Stimulated activated naive CD8-positive, alpha-beta T cell treated with anti-CD3 and anti-CD28 coated beads, Interleukin-15, Interleukin-2, amounts not matched to agents 100 U/mL and 50 U/mL, for 24 hours (primary cell): ENCODE measurements at regions not wholly inside any gene's neighbourhood (a gene's known extent, or its start where the extent isn't known, plus 50 kb on each side); places are given as distances from the start of the nearest gene placed in this dataset.

Source experiments
- ATAC-seq: fragments of 150-1000 bp; cut with Tn5 transposase; one replicate; pipeline ENCODE4 v1.10.0; 2021
- DNase-seq: peaks from one replicate; pipeline ENCODE4 v3.0.0; 2021

DNA sequence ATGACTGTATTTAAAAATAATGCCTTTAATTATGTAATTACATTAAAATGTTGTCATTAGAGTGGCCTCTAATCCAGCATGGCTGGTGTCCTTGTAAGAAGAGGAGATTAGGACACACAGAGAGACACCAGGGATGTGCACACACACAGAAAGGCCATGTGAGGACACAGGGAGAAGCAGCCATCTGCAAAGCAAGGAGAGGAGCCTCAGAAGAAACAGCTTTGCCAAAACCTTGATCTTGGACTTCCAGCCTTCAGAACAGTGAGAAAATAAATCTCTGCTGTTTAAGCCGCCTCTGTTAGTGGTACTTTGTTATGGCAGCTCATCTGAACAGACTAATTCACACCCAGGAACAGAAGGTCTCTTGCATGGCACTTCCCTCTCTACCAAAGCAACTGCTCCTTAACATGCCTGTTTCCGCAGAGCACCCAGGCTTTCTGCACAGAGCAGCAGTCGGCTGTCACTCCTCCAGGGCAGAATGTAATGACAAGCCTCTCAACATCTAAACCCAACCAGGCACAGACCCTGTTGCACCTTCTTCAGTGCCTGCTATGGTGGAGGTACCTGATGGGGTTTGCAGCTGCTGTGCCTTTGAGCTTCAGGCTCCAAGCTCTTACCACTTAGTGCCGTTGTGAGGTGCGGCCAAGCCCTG is 377.7 kb downstream of the TDRD15 start:
- ATAC-seq = no peak
- no peak for DNase-seq

DNA sequence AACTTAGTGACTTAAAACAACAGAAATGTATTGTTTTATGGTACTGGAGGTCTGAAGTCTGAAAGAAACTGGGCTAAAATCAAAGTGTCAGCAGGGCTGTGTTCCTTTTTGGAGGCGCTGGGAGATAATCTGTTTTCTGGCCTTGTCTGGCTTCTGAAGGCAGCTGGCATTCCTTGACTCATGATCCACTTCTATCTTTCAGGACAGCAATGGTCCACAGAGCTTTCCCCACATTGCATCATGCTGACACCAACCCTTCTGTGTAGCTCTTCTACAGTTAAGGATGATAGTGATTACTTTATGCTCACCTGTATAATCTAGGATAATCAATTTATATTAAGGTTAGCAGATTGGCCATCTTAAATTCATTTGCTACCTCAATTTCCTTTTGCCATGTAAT is 392.1 kb downstream of the TDRD15 start:
- ATAC-seq (no peak), DNase-seq (no peak)

DNA sequence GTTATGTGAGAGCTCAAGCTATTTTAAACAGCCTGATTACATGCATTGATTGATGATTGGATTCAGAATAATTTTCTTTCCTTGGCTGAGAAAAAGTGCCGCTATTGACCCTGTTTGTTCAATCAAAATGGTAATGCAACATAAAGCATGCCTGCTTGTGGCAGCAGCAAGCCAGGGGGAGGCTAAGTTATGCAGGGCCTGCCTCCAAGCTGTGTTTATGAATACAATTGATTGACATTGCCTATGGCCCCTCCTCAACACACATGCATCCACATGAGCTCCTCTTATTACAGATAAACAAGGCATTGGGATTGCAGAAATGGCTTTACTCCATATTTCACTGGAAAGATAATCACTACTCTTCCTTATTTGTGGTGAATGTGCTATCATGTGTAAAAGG is 395.6 kb downstream of the TDRD15 start:
- DNase-seq = no peak
- ATAC-seq = no peak

GRCh38 chr2:21519821-21520220 is 396.1 kb downstream of the TDRD15 start:
- ATAC-seq = no peak

GRCh38 chr2:21535826-21536225 is 412.1 kb downstream of the TDRD15 start:
- DNase-seq (no peak), ATAC-seq (no peak)

More at GRCh38 chr2:21519821-21520220, 396.1 kb downstream of the TDRD15 start:
- DNase-seq = no peak

DNA sequence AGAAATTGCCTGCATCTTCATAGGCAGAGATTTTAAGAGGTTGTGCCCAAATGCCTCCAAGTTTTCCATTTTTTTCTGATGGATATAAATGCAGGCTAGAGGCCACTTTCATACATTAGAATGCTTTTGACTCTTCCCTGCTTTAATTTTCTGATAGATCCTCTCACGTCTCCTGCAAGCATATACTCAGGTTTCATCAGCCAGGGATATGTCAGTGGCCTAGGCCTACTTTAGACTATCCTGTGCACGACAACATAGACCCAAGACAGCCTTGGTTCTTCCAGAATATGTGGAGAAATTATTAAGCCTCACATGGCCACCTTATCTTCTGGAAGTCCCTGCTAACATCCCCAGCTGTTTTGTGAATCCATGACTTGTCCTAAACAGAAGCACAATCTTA is 415.9 kb downstream of the TDRD15 start:
- ATAC-seq (no peak), DNase-seq (no peak)

DNA sequence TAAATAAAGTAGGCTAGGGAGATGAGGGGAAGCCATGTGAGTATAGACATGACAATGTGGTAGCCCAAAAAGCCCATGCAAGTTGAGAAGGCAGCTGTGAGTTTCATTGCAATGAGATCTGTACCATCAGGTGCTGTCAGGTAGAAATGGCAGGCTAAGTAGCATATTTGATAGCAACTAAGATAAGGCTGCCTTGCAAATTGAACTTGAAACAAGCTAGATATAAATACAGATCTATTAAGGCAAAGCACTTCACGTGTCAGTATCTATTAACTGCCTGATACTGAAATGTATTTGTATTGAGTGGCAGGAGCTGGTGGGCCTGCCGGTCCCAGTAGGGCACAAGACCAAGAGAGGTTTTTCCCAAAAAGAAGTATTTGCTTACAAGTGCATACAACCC is 419.9 kb downstream of the TDRD15 start:
- ATAC-seq (no peak), DNase-seq (no peak)

DNA sequence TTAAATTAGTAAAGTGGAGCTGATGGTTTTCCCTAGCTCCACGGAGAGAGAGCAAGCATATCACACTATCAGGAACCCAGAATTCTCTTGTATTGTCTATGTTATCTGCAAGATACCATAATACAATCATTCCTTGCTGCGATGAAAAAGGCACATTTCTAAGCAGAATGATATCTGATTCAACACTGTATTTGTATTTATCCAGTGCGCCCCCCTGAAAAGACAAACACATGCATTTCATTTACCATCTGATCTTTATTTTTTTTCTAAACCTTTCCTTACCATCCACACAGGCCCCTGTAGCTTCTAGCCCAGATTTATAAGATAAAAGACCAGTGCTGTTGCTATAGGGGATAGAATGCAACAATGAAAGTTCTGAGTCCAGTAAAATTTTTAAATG is 420.6 kb downstream of the TDRD15 start:
- DNase-seq (no peak), ATAC-seq (no peak)

DNA sequence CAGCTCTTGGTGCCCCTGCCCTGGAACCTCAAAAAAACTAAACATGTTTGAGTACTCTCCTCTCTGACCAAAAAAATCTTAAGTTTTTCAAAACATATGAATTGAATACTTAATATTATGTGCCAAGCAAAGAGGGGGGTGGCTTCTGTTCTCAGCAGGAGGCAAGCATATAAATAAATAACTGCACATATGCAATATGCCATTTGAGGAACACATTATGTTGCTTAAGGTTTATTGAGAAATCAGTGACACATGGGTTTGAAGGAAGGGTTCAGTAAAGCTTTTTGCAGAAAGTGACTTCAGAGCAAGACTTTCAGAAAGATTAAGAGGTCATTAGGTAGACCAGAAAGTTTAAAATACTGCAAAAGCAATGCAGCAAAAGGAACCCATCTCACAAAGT is 429.2 kb downstream of the TDRD15 start:
- ATAC-seq (no peak), DNase-seq (no peak)

DNA sequence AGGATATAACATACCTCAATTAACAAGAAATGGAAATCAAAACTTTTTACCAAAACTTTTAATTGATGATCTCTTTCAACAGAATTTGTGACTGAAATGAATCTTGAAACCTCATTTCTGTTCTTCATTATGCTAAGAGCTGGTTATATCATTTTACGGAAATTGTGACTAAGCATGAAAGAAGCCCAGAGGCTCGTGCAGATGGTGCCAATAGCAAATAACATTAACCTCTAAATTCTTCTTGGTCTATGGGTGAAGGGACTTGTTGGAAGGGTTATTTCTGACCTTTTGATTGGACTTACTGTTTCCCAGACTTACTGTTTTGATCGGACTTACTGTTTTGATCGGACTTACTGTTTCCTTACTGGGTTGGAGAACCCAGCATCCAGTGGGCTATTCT is 435.6 kb downstream of the TDRD15 start:
- DNase-seq = no peak
- no peak for ATAC-seq

DNA sequence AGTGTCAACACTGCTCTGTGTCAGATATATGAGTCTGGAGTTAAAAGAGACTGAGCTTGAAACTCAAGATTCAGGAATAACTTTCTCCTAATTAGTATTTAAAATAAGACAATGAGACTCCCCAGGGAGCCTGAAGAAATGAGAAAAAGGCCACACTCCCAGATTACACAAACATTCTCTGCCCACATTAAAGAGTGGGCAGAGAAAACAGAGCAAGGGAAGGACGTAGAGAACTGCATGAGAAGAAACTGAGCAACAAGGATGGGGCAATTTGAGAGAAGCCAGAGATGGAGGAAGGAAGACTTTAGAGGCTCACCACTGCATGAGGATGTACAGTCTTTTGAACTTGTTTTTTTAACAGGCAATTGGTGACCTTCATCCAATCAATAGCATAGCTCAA is 438.2 kb downstream of the TDRD15 start:
- no peak for DNase-seq
- ATAC-seq = no peak

DNA sequence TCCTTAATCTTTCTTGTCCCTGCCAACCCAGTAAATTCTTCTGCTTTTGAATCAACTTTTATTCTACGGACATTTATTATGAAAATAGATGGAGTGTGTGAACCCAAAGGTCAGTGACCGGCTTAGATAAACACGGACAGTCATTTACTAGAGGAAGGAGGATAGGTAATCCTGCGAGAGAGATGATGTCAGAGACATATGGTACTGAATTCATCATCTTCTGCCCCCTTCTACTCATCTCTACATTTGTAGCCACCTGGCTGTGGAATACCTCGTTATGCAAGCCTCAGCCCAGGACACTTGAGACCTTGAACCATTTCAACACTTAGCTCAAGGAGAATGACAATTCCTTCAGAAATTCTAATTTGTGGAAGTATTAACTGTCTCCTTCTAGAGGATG is 443.6 kb downstream of the TDRD15 start:
- ATAC-seq = no peak
- DNase-seq = no peak

DNA sequence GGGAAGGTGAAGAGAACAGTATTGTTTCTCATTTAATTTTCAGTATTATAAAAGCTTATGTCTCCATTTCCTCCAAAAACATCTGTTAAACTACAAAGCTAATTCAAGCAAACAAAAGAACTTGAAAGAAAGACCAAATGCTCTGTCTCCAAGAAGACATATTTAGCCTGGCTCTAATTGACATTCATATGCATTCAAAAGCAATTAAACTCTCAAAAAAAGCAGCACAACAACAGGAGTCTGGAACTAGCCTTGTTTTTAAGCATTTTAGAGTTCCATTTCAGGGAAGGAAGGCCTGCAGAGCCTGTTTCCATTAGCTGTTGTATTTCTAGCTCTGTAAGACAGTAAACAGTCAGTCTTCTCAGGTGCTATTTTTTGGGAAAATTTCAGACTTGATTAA is 447.9 kb downstream of the TDRD15 start:
- DNase-seq (no peak), ATAC-seq (no peak)

- DNase-seq = no peak
- no peak for ATAC-seq
Observed at GRCh38 chr2:21580391-21580790, 456.6 kb downstream of the TDRD15 start.

- DNase-seq (no peak), ATAC-seq (no peak)
Observed at GRCh38 chr2:21585881-21586280, 462.1 kb downstream of the TDRD15 start.

- no peak for DNase-seq
- no peak for ATAC-seq
Observed at GRCh38 chr2:21590026-21590690, 466.4 kb downstream of the TDRD15 start.

DNA sequence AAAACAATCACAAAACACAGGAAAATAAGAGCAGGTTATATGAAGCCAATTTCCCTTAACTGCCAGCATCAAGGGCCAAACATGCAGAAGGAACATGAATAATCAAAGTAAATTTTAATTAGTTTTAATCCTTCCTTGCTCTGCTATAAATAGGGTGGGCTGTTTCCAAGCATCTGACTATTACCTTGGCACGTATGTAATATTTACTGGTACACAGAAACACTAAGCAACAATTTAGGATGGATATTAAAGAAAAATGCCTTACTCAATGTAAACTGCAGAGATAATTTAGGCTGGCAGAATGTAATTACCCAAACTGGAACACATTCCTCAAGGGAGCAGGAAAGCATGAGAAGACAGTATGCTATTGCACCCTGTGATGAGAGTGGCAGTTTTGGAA is 468.2 kb downstream of the TDRD15 start:
- ATAC-seq = no peak
- DNase-seq = no peak

- ATAC-seq = no peak
- no peak for DNase-seq
Observed at GRCh38 chr2:21599417-21599816, 475.6 kb downstream of the TDRD15 start.

- ATAC-seq (no peak), DNase-seq (no peak)
Observed at GRCh38 chr2:21602789-21603188, 479.0 kb downstream of the TDRD15 start.

GRCh38 chr2:21607572-21607971 is 483.8 kb downstream of the TDRD15 start:
- ATAC-seq = no peak
- no peak for DNase-seq

- DNase-seq (no peak), ATAC-seq (no peak)
Observed at GRCh38 chr2:21610304-21610703, 486.5 kb downstream of the TDRD15 start.

DNA sequence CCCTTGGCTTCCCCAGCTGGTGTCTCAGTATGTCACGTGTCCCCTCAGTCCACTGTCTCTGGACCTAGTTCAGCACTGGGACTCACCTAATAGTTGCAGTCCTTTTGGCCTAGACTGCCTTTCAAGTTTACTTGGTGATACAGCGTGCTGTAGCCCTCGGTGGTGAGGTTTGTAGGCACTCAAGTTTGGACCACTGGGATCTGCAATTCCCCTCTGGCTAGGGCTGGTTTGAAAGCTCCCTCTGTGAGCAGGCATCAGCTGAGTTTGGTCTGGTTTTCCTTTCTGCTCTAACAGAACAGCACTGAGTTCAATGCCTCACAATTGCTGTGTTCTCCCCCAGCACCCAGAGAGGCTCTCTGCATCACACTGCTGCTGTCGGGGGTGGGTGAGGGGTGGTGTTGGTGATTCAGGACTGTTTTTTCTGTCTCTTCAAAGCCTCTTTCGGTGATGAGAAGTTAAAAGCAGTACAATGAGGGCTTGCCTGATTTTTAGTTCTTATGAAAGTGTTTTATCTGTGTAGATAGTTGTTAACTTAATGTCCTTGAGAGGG is 494.2 kb downstream of the TDRD15 start:
- DNase-seq = no peak
- ATAC-seq = no peak

DNA sequence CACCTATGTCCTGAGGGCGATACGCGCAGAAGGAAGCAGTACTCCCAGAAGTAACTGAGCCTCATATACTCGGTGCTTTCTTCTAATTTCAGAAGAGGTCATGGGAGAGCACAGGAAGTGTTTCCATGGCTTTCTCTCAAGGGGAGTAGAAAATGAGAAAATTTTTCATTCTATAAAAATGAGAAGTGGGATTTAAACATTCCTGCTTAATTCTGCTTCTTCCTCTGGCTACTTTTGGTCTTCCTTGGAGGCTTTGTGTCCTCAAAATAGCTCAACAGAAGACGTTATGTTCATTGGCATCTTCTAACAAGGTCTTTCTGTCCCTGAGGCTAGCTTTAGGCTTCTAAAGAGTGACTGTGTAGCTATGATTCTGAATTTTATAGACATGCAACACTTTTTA is 497.0 kb downstream of the TDRD15 start:
- DNase-seq = no peak
- no peak for ATAC-seq

- DNase-seq (no peak), ATAC-seq (no peak)
Observed at GRCh38 chr2:21627938-21628337, 504.2 kb downstream of the TDRD15 start.
